ENCODE measurements at regions not wholly inside any gene's neighbourhood (a gene's known extent, or its start where the extent isn't known, plus 50 kb on each side); places are given as distances from the start of the nearest gene placed in this dataset.
A peak's percentile ranks its signal among the peaks of the same experiment; 100 is the strongest.
"Not testable (repeated sequence)": the region's sequence is repeated elsewhere in the genome, so short reads cannot be mapped to it uniquely, and the experiment has no call there.

GRCh38 chr1:58941471-58942289, 157.8 kb upstream of the JUN start:
- DNase-seq (ENCODE audit: low read depth, low spot score): no peak

GRCh38 chr1:58942759-58943191, 158.9 kb upstream of the JUN start:
- in situ Hi-C loops (cut with HindIII; ENCODE audit: low pct_unique_long_range_greater_than_20kb, low sequenced_read_pairs): no loop called here
- no peak for DNase-seq (ENCODE audit: low read depth, low spot score)

More at GRCh38 chr1:58941471-58942289, 157.8 kb upstream of the JUN start:
- in situ Hi-C loops (cut with HindIII; ENCODE audit: low pct_unique_long_range_greater_than_20kb, low sequenced_read_pairs): no loop called here

DNA sequence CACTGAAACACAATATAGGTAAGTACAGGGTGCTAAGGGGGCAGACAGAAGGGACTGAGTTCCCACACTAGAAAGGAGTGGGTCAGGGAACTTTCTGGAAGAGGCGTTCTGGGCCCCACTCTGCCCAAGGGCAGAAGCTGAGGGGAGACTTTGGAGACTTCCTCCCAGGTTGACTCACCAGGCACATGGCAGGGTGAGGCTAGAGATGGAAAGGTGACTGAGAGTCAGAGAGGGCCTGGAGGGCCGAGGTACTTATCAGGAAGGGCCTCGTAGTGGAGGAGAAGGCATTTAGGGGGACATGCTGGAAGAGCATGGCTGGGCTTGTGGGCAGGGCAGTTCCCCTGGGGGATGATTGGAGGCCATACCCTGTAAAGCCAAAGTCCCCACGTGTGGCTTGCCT, 159.9 kb upstream of the JUN start:
- in situ Hi-C loops (cut with HindIII; ENCODE audit: low pct_unique_long_range_greater_than_20kb, low sequenced_read_pairs): no loop called here
- DNase-seq (ENCODE audit: low read depth, low spot score): no peak

- no peak for DNase-seq (ENCODE audit: low read depth, low spot score)
- in situ Hi-C loops (cut with HindIII; ENCODE audit: low pct_unique_long_range_greater_than_20kb, low sequenced_read_pairs): no loop called here
Observed at GRCh38 chr1:58944439-58944838, 160.6 kb upstream of the JUN start.

- no peak for DNase-seq (ENCODE audit: low read depth, low spot score)
- in situ Hi-C loops (cut with HindIII; ENCODE audit: low pct_unique_long_range_greater_than_20kb, low sequenced_read_pairs): no loop called here
Observed at GRCh38 chr1:58946390-58946789, 162.5 kb upstream of the JUN start.

DNA sequence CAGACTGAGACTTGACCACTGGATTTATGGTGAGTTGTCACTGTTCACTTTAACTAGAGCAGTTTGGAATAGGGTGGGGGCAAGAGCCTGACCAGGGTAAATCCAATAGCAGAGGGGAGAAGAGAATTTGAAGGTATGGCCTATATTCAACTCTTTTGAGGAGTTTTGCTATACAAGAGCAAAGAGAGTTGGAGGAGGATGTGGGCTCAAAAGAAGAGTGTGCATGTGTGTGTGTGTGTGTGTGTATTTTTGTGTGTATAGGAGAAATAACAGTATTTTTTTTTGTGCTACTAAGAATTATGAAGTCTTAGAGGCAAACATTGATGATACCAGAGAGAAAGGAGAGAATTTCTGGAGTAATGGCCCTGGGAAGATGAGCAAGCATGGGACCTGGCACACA, 164.8 kb upstream of the JUN start:
- DNase-seq (ENCODE audit: low read depth, low spot score): no peak
- in situ Hi-C loops (cut with HindIII; ENCODE audit: low pct_unique_long_range_greater_than_20kb, low sequenced_read_pairs): no loop called here

DNA sequence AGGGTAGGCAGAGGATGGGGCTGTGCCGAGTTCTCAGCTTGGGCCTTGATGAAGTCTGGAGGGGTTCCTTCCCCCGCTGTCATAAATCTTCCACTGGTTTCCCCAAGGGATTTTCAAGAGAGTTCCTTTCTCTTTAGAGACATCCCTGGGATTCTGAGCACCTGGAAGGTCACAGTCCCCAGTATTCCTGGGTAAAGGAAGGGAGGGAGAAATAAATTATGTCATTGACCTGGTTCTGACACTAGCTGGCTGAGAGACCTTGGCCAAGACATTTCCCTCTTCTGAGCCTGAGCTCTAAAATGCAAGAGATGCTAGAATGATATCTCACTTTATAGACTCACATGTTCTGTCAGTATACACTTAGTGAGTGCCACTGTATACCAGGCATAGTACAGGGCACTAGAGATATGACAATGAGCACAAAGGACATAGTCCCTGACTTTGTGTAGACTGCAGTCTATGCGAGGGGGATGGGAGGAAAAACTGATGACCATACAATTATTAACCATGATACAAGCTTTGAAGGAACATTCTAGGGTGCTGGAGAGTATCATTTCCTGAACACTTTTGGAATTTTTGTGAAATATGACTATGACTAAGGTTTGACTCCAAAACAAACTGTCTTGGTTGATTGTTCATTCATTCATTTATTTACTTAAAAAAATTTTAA, 165.8 kb upstream of the JUN start:
- DNase-seq (ENCODE audit: low read depth, low spot score): no peak
- in situ Hi-C loops (cut with HindIII; ENCODE audit: low pct_unique_long_range_greater_than_20kb, low sequenced_read_pairs): no loop called here

DNA sequence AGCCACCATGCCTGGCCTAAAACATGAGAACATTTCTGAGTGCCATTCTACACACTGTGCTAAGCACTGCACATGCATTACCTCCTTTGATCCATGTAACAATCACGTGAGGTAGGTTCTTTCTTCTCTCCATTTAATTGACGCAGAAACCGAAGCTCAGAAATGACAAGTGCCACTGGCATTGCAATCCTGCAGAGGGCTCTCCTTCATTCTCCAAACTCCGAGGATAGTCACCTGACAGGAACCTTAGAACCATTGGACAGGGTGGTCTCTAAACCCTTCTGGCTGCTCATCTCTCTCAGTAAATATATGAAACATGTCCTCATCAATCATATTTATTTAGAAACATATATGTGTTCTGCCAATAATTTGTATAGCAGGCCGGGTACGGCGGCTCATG, 167.1 kb upstream of the JUN start:
- in situ Hi-C loops (cut with HindIII; ENCODE audit: low pct_unique_long_range_greater_than_20kb, low sequenced_read_pairs): no loop called here
- DNase-seq (ENCODE audit: low read depth, low spot score): peak; percentile 3

DNA sequence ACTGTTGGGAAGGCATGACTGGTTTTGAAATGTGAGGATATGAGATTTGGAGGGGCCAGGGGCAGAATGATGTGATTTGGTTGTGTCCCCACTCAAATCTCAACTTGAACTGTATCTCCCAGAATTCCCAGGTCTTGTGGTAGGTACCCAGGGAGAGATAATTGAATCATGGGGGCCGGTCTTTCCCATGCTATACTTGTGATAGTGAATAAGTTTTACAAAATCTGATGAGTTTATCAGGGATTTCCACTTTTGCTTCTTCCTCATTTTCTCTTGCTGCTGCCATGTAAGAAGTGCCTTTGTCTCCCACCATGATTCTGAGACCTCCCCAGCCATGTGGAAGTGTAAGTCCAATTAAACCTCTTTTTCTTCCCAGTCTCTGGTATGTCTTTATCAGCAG, 170.1 kb upstream of the JUN start:
- in situ Hi-C loops (cut with HindIII; ENCODE audit: low pct_unique_long_range_greater_than_20kb, low sequenced_read_pairs); DNase-seq (ENCODE audit: low read depth, low spot score): not testable (repeated sequence)

DNA sequence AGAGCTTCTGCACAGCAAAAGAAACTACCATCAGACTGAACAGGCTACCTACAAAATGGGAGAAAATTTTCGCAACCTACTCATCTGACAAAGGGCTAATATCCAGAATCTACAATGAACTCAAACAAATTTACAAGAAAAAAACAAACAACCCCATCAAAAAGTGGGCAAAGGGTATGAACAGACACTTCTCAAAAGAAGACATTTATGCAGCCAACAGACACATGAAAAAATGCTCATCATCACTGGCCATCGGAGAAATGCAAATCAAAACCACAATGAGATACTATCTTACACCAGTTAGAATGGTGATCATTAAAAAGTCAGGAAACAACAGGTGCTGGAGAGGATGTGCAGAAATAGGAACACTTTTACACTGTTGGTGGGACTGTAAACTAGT, 179.4 kb upstream of the JUN start:
- DNase-seq (ENCODE audit: low read depth, low spot score); in situ Hi-C loops (cut with HindIII; ENCODE audit: low pct_unique_long_range_greater_than_20kb, low sequenced_read_pairs): not testable (repeated sequence)

GRCh38 chr1:58964428-58964827, 180.6 kb upstream of the JUN start:
- DNase-seq (ENCODE audit: low read depth, low spot score): no peak
- in situ Hi-C loops (cut with HindIII; ENCODE audit: low pct_unique_long_range_greater_than_20kb, low sequenced_read_pairs): no loop called here

DNA sequence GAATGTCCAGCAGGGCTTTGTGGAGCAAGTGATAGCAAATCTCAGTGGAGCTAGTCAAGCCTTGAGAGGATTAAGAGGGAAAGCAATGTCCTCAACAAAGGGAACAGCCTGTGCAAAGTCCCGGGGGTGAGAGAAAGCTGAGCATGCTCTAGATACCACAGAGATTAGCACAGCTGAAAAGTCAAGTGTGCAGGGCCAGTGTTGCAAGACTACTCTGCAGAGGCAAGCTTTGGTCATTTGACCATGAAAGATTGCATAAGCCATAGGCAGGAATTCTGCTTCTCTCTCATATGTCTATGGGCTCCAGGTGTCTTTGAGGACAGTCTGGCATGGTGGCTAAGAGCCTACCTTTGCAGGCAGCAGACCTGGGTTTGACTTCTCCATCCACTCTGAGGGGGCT, 181.0 kb upstream of the JUN start:
- DNase-seq (ENCODE audit: low read depth, low spot score): no peak
- in situ Hi-C loops (cut with HindIII; ENCODE audit: low pct_unique_long_range_greater_than_20kb, low sequenced_read_pairs): no loop called here

GRCh38 chr1:58966103-58966916, 182.5 kb upstream of the JUN start:
- in situ Hi-C loops (cut with HindIII; ENCODE audit: low pct_unique_long_range_greater_than_20kb, low sequenced_read_pairs): no loop called here
- DNase-seq (ENCODE audit: low read depth, low spot score): no peak

GRCh38 chr1:58966917-58967740, 183.3 kb upstream of the JUN start:
- in situ Hi-C loops (cut with HindIII; ENCODE audit: low pct_unique_long_range_greater_than_20kb, low sequenced_read_pairs): no loop called here

DNA sequence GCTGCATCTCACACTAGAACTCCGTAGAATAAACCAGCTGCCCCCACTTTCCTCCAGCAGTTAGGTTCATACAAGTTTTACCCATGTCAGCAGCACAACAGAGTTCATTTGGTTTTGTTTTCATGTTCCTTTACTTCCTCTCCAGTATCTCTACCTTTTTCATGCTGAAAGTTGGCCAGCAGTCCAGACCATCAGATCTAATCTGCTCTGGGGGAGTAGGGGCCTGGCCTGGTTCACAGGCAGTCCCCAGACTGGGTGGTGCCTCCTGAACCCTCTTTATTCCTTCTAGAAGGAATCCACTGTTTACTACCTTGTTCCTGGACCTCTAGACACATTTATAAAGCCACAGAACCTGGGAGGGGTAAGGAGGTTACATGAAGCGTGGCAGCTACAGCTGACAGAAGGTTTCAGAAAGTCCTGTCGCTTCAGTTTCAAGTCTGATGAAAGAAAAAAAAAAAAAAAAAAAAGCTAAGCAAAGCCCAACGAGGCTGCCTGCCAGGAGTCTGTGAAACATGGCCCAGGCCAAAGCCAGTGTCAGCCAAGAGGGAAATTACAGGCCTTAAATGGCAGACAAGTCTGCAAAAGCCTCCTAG, 184.6 kb upstream of the JUN start:
- DNase-seq (ENCODE audit: low read depth, low spot score): no peak
- in situ Hi-C loops (cut with HindIII; ENCODE audit: low pct_unique_long_range_greater_than_20kb, low sequenced_read_pairs): no loop called here

More at GRCh38 chr1:58966917-58967740, 183.3 kb upstream of the JUN start:
- no peak for DNase-seq (ENCODE audit: low read depth, low spot score)

DNA sequence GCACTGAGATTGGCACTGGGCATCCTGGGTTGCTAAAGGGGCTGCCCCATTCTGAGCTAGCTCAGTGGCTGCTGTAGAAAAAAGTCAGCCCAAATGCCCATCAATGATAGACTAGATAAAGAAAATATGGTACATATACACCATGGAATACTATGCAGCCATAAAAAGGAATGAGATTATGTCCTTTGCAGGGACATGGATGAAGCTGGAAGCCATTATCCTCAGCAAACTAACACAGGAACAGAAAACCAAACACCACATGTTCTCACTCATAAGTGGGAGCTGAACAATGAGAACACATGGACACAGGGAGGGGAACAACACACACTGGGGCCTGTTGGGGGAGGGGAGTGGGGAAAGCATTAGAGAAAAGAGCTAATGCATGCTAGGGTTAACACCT, 185.3 kb upstream of the JUN start:
- in situ Hi-C loops (cut with HindIII; ENCODE audit: low pct_unique_long_range_greater_than_20kb, low sequenced_read_pairs); DNase-seq (ENCODE audit: low read depth, low spot score): not testable (repeated sequence)

DNA sequence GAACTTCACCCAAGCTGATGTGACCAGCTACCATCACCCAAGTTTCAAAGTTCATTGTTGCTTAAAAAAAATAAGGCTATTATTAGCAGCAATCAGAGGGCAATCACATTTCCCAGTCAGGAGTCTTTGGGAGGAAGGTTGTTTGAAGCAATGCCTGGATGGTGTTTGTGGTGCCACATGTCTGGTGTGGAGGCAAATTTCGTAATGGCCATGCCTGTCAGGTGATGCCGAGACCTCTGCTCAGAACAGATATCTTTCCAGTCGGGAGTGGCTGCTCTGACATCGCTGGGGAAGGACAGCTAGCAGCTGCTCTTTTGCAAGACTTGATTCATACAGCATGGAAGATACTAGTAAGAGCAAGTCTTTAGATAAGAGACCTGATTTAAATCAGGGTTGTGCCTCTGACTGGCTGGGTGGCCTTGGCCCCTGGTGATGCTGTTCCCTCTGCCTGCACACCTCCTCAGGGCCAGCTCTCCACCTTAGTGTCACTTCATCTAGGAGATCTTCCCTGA, 187.8 kb upstream of the JUN start:
- DNase-seq (ENCODE audit: low read depth, low spot score): no peak
- in situ Hi-C loops (cut with HindIII; ENCODE audit: low pct_unique_long_range_greater_than_20kb, low sequenced_read_pairs): no loop called here
